Stimulated activated CD4-positive, alpha-beta T cell treated with anti-CD3 and anti-CD28 coated beads, Interleukin-15, amount 100 ng/mL, for 24 hours (primary cell): ENCODE measurements at regions not wholly inside any gene's neighbourhood (a gene's known extent, or its start where the extent isn't known, plus 50 kb on each side); places are given as distances from the start of the nearest gene placed in this dataset.
"Not testable (repeated sequence)": the region's sequence is repeated elsewhere in the genome, so short reads cannot be mapped to it uniquely, and the experiment has no call there.

Experiments
- DNase-seq: peaks from one replicate; pipeline ENCODE4 v3.0.0-alpha.2; 2020

- DNase-seq: not testable (repeated sequence)
Measured at GRCh38 chr10:29236910-29237309, 52.0 kb upstream of the LYZL1 start.

- DNase-seq: no peak
Measured at GRCh38 chr10:29237786-29238185, 51.1 kb upstream of the LYZL1 start.

GRCh38 chr10:29238523-29239135 lies 50.2 kb upstream of the LYZL1 start:
- DNase-seq: no peak
